Gastroesophageal sphincter (tissue), 3 donors: ENCODE measurements at regions not wholly inside any gene's neighbourhood (a gene's known extent, or its start where the extent isn't known, plus 50 kb on each side); places are given as distances from the start of the nearest gene placed in this dataset.

Experiments
- POLR2A ChIP-seq, 2 donors: fragments of 450-650 bp; IDR thresholded peaks; one replicate each; pipeline ENCODE4 v1.6.1; 2017; ENCODE audit warnings: antibody characterized with exemption in 2 of 2, mild to moderate bottlenecking in 2 of 2, moderate library complexity in 1 of 2
- TF ChIP-seq, protein P1 (sequence below), 4 experiments: fragments of 200-600 bp in 2 of 4; fragments of 450-650 bp in 2 of 4; sonication (generic) in 1 of 4; IDR thresholded peaks; one replicate each; pipeline ENCODE4 v1.5.1; 2017 to 2019; ENCODE audit warnings: antibody characterized with exemption in 4 of 4, mild to moderate bottlenecking in 2 of 4, moderate library complexity in 2 of 4

DNA sequence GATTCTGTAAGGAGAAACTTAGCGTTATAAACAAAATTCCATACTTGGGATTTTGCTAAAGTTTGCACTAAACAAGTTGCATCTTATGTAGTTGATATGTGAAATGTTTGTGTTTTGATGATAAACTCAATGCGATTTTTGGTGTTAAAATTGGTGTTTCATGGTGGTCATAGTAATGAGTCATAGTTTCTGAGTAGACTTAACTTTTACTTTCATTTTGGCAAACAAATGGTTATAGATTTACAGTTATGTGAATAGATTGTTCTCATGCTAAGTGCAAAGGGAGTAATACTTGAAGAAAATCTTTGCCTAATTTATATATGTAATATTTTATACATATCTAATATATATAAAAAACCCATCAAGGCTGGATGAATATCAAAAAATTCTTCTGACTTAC, 107.3 kb upstream of the ELAVL2 start:
- TF ChIP-seq, protein P1, sequence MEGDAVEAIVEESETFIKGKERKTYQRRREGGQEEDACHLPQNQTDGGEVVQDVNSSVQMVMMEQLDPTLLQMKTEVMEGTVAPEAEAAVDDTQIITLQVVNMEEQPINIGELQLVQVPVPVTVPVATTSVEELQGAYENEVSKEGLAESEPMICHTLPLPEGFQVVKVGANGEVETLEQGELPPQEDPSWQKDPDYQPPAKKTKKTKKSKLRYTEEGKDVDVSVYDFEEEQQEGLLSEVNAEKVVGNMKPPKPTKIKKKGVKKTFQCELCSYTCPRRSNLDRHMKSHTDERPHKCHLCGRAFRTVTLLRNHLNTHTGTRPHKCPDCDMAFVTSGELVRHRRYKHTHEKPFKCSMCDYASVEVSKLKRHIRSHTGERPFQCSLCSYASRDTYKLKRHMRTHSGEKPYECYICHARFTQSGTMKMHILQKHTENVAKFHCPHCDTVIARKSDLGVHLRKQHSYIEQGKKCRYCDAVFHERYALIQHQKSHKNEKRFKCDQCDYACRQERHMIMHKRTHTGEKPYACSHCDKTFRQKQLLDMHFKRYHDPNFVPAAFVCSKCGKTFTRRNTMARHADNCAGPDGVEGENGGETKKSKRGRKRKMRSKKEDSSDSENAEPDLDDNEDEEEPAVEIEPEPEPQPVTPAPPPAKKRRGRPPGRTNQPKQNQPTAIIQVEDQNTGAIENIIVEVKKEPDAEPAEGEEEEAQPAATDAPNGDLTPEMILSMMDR (IDR thresholded peaks at IDR 0.05), result no peak
- no peak for TF ChIP-seq POLR2A (IDR thresholded peaks at IDR 0.05)
